ENCODE measurements at regions not wholly inside any gene's neighbourhood (a gene's known extent, or its start where the extent isn't known, plus 50 kb on each side); places are given as distances from the start of the nearest gene placed in this dataset.

DNA sequence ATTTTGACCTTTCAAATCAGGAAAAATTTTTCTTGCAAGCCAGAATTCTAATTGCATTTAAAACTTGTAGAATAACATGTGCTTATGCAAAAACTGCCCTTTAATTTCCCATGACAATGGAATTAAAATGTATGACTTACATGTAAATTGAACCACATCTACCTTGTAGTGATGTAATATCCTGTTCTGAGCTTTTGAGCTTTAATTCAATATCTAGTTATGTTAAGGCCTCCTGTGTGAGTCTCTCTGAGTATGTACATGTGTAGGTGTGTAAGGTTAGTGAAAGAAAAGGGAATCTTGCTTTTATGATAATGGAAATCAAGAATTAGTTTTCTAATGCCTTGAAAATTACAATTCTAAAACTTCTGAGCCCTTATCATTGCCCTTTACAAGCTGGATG is 344.8 kb upstream of the AKR1E2 start:
- no peak overlapping the region for H3K27ac ChIP-seq

DNA sequence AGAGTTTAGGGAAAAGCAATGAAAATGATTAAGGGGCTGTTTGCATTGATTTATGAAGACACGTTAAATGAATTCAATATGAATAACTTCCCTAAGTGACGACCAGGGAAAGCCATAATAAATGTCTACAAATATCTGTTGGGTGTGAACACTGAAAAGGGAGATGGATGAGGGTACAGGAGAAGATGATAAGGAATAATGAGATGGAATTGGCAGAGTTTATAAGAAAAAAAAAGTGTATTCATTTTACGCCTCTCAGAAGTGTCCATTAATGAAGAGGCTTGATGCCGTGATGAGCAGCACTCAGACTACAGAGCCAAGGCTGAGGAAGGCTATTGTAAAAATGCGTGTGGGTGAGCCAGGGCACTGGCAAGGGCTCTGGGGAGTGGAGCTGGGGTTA is 346.7 kb upstream of the AKR1E2 start:
- H3K27ac ChIP-seq = no peak overlapping the region
- TF ChIP-seq, protein P1, sequence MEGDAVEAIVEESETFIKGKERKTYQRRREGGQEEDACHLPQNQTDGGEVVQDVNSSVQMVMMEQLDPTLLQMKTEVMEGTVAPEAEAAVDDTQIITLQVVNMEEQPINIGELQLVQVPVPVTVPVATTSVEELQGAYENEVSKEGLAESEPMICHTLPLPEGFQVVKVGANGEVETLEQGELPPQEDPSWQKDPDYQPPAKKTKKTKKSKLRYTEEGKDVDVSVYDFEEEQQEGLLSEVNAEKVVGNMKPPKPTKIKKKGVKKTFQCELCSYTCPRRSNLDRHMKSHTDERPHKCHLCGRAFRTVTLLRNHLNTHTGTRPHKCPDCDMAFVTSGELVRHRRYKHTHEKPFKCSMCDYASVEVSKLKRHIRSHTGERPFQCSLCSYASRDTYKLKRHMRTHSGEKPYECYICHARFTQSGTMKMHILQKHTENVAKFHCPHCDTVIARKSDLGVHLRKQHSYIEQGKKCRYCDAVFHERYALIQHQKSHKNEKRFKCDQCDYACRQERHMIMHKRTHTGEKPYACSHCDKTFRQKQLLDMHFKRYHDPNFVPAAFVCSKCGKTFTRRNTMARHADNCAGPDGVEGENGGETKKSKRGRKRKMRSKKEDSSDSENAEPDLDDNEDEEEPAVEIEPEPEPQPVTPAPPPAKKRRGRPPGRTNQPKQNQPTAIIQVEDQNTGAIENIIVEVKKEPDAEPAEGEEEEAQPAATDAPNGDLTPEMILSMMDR (conservative IDR thresholded peaks at IDR 0.05) = no peak

More for the DNA sequence above, 344.8 kb upstream of the AKR1E2 start:
- TF ChIP-seq, protein P1 (conservative IDR thresholded peaks at IDR 0.05) = no peak

DNA sequence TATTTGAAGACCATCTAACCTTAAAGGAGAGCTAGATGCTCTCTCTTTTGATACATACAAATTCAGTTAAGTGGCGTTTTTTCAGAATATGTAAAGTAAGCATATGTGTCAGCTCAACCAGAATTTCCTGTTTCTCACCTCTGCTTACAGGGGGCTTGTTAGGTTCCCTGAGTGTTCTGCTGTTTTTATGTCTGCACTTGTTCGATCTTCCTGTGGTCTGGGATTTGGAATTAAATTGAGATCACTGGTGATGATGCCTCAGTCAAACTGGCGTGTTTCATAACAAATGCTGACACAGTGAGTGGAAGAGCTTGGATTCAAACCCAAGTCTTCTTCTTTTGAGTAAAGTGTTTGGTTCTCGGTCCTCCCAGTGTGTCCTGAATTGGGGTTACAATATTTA is 348.3 kb upstream of the AKR1E2 start:
- TF ChIP-seq, protein P1 (conservative IDR thresholded peaks at IDR 0.05) = no peak

DNA sequence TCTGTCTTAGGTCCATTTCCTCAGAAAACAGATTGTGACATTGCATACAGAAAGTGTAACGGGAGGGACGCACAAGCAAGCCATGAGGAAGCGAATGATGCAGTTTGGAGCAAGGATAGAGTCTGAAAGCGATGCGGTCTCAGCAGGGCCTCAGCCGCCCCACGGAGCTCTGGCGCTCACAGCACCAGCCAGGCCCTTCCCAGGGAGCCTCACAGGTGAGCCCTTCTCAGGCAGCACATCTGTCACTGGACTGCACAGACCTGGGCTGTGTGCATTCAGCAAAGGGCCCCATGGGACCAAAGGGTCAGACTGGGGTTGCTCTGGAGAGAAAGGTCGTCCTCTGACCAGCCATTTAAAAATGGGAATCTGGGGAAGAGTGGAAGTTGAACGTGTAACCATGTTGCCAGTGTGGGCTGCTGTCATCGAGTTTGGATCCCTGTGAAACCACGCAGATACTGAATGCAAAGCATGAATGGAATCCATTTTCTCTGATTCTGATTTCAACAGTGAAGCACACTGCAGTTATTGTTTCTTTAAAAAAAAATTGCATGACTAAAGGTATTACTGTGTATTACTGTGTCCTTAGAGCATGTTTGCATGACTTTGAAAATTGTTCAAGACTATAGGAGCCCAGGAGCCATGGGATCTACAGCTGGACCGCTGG is 350.0 kb upstream of the AKR1E2 start:
- TF ChIP-seq, protein P1 (conservative IDR thresholded peaks at IDR 0.05) = no peak
- no peak overlapping the region for H3K27ac ChIP-seq

More for the DNA sequence above, 348.3 kb upstream of the AKR1E2 start:
- H3K27ac ChIP-seq = no peak overlapping the region

DNA sequence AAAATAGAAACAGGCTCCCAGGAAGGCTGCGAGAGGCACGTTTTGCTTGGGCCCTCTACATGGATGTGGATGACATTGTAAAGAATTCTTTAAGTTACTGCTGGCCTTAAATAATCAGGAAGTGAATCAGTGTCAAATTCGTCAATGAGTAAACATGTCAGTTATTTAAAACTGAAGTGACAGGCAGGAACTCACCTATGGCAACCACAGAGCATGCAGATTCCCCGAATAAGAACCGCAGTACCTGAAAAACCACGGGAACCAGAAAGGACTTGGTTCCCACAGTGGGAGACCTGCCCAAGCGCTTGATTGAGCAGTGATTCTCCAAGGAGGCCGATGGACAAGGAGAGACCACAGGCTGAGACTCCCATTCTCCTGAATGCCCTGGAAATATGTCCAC is 351.2 kb upstream of the AKR1E2 start:
- TF ChIP-seq, protein P1 (conservative IDR thresholded peaks at IDR 0.05) = no peak
- H3K27ac ChIP-seq = no peak overlapping the region

DNA sequence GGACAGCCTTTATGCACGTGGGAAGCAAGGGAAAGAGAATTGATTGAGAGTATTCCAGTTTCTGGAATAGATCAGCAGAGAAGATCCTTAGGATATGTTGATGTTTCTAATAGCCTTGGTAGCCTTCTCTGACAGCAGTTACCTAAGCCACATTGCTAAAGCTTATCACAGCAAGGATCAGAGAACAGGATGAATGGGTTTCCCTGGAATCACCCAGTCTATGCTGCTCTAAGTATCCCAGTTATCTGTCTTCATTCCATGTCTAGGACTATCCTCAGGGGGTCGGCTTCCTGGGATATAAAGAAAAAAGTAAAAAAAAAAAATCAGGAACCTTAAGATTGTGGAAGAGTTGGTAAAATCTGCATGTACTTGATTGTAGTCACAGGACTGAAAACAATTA is 352.0 kb upstream of the AKR1E2 start:
- H3K27ac ChIP-seq = no peak overlapping the region
- TF ChIP-seq, protein P1 (conservative IDR thresholded peaks at IDR 0.05) = no peak

DNA sequence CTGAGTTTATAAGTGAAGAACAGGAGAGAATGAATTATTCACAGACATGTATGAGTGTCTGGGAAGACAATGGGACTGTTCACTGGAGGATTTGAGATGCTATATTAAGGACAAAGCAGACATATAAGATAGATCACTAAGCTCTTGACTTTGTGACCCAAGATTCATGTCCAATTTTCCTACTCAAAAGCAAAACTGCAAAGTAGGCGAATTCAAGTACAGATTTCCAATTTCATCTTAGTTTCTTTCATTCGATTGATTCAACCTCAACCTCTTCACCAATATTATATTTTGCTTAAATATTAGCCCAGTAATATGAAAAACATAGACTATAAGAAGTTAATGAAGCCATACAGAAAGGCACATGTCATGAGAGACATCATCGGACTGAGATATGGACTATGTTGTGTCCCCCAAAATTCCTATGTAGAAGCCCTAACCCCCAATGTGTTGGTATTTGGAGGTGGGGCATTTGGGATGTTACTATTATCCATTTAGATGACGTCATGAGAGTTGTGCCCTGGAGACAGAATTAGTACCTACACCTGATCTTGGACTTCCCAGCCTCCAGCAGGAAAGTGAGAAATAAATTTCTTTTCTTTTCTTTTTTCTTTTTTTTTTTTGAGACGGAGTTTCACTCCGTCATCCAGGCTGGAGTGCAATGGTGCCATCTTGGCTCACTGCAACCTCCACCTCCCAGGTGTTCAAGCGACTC is 353.7 kb upstream of the AKR1E2 start:
- no peak overlapping the region for H3K27ac ChIP-seq
- TF ChIP-seq, protein P1 (conservative IDR thresholded peaks at IDR 0.05) = no peak

Measured in VCaP (cell line).